ENCODE measurements at regions not wholly inside any gene's neighbourhood (a gene's known extent, or its start where the extent isn't known, plus 50 kb on each side); places are given as distances from the start of the nearest gene placed in this dataset.

DNA sequence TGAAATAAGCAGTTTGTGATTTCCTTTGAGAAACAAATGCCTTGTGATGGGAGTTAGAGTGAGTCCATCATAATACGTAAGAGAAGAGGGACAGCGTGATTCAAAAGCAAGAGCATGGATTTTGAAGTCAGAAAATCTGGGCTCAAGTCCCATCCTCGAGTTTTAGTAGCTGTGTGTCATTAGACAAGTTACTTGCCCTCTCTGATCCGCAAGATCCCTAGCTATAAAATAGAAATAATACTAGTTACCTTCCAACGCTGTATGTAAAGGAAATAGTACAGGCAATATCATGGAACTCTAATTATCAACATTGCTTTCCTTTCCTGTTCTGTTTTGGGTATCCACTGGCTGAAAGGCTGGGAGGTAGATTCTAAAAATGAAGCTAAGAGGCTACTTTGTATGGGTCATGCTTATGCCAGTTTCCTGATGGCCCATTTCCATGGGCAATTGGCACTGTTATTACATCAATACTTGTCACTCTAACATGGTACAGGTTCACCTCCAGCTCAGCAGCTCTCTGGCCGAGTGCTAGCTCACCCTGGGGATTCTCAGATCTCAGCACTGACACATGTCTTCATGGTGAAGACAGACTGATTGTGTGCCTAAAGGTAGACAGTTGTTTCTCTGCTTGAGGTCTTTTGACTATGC lies 241.7 kb upstream of the KLF4 start:
- peaks cover 8% of the 10 kb centered on the region for H3K9me3 Mint-ChIP-seq (ENCODE audit: unreplicated experiment)
- no TSS peak for BruUV-seq (replicated peaks)
- TF ChIP-seq, protein P1, sequence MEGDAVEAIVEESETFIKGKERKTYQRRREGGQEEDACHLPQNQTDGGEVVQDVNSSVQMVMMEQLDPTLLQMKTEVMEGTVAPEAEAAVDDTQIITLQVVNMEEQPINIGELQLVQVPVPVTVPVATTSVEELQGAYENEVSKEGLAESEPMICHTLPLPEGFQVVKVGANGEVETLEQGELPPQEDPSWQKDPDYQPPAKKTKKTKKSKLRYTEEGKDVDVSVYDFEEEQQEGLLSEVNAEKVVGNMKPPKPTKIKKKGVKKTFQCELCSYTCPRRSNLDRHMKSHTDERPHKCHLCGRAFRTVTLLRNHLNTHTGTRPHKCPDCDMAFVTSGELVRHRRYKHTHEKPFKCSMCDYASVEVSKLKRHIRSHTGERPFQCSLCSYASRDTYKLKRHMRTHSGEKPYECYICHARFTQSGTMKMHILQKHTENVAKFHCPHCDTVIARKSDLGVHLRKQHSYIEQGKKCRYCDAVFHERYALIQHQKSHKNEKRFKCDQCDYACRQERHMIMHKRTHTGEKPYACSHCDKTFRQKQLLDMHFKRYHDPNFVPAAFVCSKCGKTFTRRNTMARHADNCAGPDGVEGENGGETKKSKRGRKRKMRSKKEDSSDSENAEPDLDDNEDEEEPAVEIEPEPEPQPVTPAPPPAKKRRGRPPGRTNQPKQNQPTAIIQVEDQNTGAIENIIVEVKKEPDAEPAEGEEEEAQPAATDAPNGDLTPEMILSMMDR (IDR thresholded peaks at IDR 0.05; ENCODE audit: unreplicated experiment) = no peak
- intact Hi-C loops (cut with micrococcal nuclease) = loop anchor here (5.0 to 10.0 kb wide), 2 partner anchors 744 to 836 kb away; no protein-coding TSS in a partner anchor
- no peaks in the 10 kb centered on the region for H3K36me3 Mint-ChIP-seq (ENCODE audit: insufficient read depth, unreplicated experiment)
- no peak overlapping the region for H3K4me3 Mint-ChIP-seq (ENCODE audit: unreplicated experiment)
- ChIA-PET POLR2A (interaction anchor here (0.5 to 5.8 kb wide), 6 partner anchors 16 to 836 kb away, joined by 4 to 77 read pairs (median 10); partner anchors contain the start of gene KLF4), CTCF (interaction anchor here (0.5 to 0.6 kb wide), 2 partner anchors 117 to 208 kb away, joined by 3 read pairs; no protein-coding TSS in a partner anchor)
- H3K27me3 Mint-ChIP-seq (ENCODE audit: insufficient read depth, unreplicated experiment) = no peaks in the 10 kb centered on the region
- peaks cover 50% of the 10 kb centered on the region for H3K4me1 Mint-ChIP-seq (ENCODE audit: insufficient read depth, unreplicated experiment)
- no peak for DNase-seq (ENCODE audit: unreplicated experiment)
- H3K27ac Mint-ChIP-seq (ENCODE audit: low read depth, unreplicated experiment) = peak overlapping the region; percentile 88

DNA sequence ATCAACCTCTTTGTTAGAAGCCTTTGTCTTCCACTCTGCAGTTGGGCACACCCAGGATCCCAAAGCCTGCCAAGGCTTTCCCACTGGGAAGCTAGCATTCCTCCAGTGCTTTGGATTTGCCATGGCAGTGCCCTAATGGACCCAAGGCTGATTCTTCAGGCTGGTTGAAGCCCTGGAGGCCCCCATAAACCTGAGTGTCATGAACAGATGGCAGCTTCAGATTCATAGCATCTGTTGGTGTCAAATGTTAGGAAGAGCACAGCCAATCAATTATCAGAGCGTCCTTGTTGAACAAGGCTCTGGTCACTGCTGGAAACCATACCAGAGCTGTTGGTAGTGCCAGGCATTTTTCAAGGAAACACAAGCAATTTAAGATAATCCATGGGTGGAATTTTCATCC lies 241.1 kb upstream of the KLF4 start:
- DNase-seq (ENCODE audit: unreplicated experiment) = no peak
- no peaks in the 10 kb centered on the region for H3K27me3 Mint-ChIP-seq (ENCODE audit: insufficient read depth, unreplicated experiment)
- ChIA-PET POLR2A (interaction anchor here (1.4 to 5.8 kb wide), 2 partner anchors 19 to 20 kb away, joined by 7 to 77 read pairs; no protein-coding TSS in a partner anchor), CTCF (interaction anchor here (0.5 kb wide), 1 partner anchor 116 kb away, joined by 3 read pairs; no protein-coding TSS in a partner anchor)
- TF ChIP-seq, protein P1 (IDR thresholded peaks at IDR 0.05; ENCODE audit: unreplicated experiment) = no peak
- H3K4me1 Mint-ChIP-seq (ENCODE audit: insufficient read depth, unreplicated experiment) = peaks cover 45% of the 10 kb centered on the region
- no TSS peak for BruUV-seq (replicated peaks)
- no peaks in the 10 kb centered on the region for H3K36me3 Mint-ChIP-seq (ENCODE audit: insufficient read depth, unreplicated experiment)
- peaks cover 8% of the 10 kb centered on the region for H3K9me3 Mint-ChIP-seq (ENCODE audit: unreplicated experiment)
- no peak overlapping the region for H3K27ac Mint-ChIP-seq (ENCODE audit: low read depth, unreplicated experiment)
- no peak overlapping the region for H3K4me3 Mint-ChIP-seq (ENCODE audit: unreplicated experiment)
- intact Hi-C loops (cut with micrococcal nuclease) = loop anchor here (5.0 to 10.0 kb wide), 2 partner anchors 744 to 837 kb away; no protein-coding TSS in a partner anchor

DNA sequence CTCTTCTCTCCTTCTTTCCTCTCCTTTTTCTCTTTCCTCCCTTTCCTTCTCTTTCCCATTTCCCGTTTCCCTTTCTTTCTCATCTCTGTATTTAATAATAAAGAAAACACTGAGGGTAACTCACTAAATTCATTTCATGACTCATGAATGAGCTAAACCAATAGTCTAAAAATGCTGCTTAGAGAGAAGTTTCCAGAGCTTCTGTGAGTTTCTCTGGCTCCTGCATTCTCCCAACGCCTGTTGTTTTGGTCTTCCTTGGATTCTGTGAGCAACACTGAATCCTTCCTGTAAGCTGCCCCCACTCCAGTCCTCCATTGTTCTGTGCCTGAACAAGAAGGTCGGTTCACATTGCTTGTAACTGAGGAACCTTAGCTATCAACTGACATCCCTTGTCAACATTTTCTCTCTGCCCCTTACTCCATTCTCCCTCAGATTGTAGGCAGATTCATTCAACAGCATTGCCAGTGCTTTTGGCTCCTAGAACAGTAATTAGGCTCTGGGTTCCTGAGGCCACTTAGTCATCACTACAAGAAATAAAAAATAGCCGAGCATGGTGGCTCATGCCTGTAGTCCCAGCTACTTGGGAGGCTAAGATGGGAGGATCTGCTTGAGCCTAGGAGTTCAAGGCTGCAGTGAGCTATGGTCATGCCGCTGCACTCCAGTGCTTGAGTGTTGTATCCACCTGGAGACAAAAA lies 237.7 kb upstream of the KLF4 start:
- H3K27ac Mint-ChIP-seq (ENCODE audit: low read depth, unreplicated experiment) = peak overlapping the region; percentile 13
- CTCF ChIA-PET = interaction anchor here (0.6 to 0.7 kb wide), 3 partner anchors 309 to 854 kb away, joined by 3 read pairs; no protein-coding TSS in a partner anchor
- no TSS peak for BruUV-seq (replicated peaks)
- H3K4me1 Mint-ChIP-seq (ENCODE audit: insufficient read depth, unreplicated experiment) = peaks cover 17% of the 10 kb centered on the region
- H3K4me3 Mint-ChIP-seq (ENCODE audit: unreplicated experiment) = no peak overlapping the region
- POLR2A ChIA-PET = interaction anchor here (0.7 to 1.2 kb wide), 3 partner anchors 8 to 268 kb away, joined by 3 to 4 read pairs (median 3); no protein-coding TSS in a partner anchor
- H3K9me3 Mint-ChIP-seq (ENCODE audit: unreplicated experiment) = peaks cover 8% of the 10 kb centered on the region
- TF ChIP-seq, protein P1 (IDR thresholded peaks at IDR 0.05; ENCODE audit: unreplicated experiment) = no peak
- no peaks in the 10 kb centered on the region for H3K36me3 Mint-ChIP-seq (ENCODE audit: insufficient read depth, unreplicated experiment)
- DNase-seq (ENCODE audit: unreplicated experiment) = no peak
- H3K27me3 Mint-ChIP-seq (ENCODE audit: insufficient read depth, unreplicated experiment) = no peaks in the 10 kb centered on the region
- intact Hi-C loops (cut with micrococcal nuclease) = no loop called here

DNA sequence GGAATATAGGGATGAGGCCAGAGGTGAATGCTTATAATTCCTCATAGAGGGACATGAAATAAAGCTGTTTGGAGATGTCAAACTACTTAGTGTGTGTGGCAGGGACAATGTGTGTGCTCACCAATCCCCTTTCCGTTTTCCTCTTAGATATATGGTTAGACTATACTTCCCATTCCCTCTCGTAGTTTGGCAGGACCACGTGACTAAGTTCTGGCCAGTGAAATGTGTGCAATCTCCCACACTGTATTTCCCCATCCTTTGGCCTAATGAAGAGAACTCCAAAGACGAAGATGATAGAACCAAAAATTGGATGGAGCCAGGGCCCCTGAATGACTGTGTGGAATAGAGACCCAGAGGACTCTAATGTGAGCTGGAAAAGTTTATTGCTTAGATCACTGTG lies 233.4 kb upstream of the KLF4 start:
- Mint-ChIP-seq H3K27ac (ENCODE audit: low read depth, unreplicated experiment) (no peak overlapping the region), H3K4me3 (ENCODE audit: unreplicated experiment) (no peak overlapping the region), H3K4me1 (ENCODE audit: insufficient read depth, unreplicated experiment) (peaks cover 17% of the 10 kb centered on the region), H3K36me3 (ENCODE audit: insufficient read depth, unreplicated experiment) (no peaks in the 10 kb centered on the region), H3K27me3 (ENCODE audit: insufficient read depth, unreplicated experiment) (no peaks in the 10 kb centered on the region), H3K9me3 (ENCODE audit: unreplicated experiment) (peaks cover 8% of the 10 kb centered on the region)
- BruUV-seq (replicated peaks) = no TSS peak
- CTCF ChIA-PET = no interaction called here
- DNase-seq (ENCODE audit: unreplicated experiment) = no peak
- TF ChIP-seq, protein P1 (IDR thresholded peaks at IDR 0.05; ENCODE audit: unreplicated experiment) = no peak
- POLR2A ChIA-PET = no interaction called here
- intact Hi-C loops (cut with micrococcal nuclease) = no loop called here
